IMR-90 (cell line): ENCODE measurements at regions not wholly inside any gene's neighbourhood (a gene's known extent, or its start where the extent isn't known, plus 50 kb on each side); places are given as distances from the start of the nearest gene placed in this dataset.

Source experiments
- ATAC-seq: fragments of 200-7000 bp; cut with Tn5 transposase; 2 replicates; pipeline ENCODE4 v1.9.1; 2020; ENCODE audit warnings: low read depth, mild to moderate bottlenecking, moderate library complexity
- BruUV-seq: library from RNA; stranded (reverse); fragments of 400-500 nt; replicated peaks from 2 replicates; lab custom pipeline; 2021; lab: Mats Ljungman, UMichigan
- CTCF ChIA-PET: fragments of 300-600 bp; formaldehyde crosslinking; extraction: SDS; loops from one replicate; lab custom pipeline; 2021; ENCODE audit warnings: antibody characterized with exemption; lab: Yijun Ruan, JAX
- POLR2A ChIA-PET: fragments of 300-600 bp; sonication (Branson Sonifier 250); formaldehyde crosslinking; loops from one replicate; lab custom pipeline; 2022; ENCODE audit warnings: antibody characterized with exemption; ENCODE audit not compliant: unreplicated experiment; lab: Charles Lee
- DNase-seq: peaks from one replicate; pipeline ENCODE4 v3.0.0; 2013
- H2AFZ ChIP-seq: replicated peaks from 2 replicates; pipeline ENCODE3; 2013; ENCODE audit warnings: low read length, mild to moderate bottlenecking; ENCODE audit not compliant: poor library complexity
- H2AK5ac ChIP-seq: 2 replicates; pipeline ENCODE4 v1.6.1; 2013; ENCODE audit warnings: low read depth, low read length, inconsistent platforms
- H2AK9ac ChIP-seq: replicated peaks from 2 replicates; pipeline ENCODE3; 2013; ENCODE audit warnings: mild to moderate bottlenecking, low read depth, low read length, moderate library complexity; ENCODE audit not compliant: poor library complexity
- H2BK120ac ChIP-seq: 2 replicates; pipeline ENCODE4 v1.6.1; 2013; ENCODE audit warnings: low read depth, low read length, inconsistent platforms
- H2BK15ac ChIP-seq: 3 replicates; pipeline ENCODE4 v1.6.1; 2013; ENCODE audit warnings: low read depth, low read length, inconsistent platforms
- H2BK20ac ChIP-seq: 2 replicates; pipeline ENCODE4 v1.6.1; 2013; ENCODE audit warnings: low read depth, mild to moderate bottlenecking, inconsistent platforms, low read length, moderate library complexity
- H2BK5ac ChIP-seq: 2 replicates; pipeline ENCODE4 v1.6.1; 2013; ENCODE audit warnings: mild to moderate bottlenecking, low read depth, low read length, inconsistent platforms; ENCODE audit not compliant: poor library complexity, severe bottlenecking
- H3K14ac ChIP-seq: replicated peaks from 2 replicates; pipeline ENCODE4 v1.6.1; 2013; ENCODE audit warnings: low read depth, low read length, inconsistent platforms
- H3K18ac ChIP-seq: 2 replicates; pipeline ENCODE4 v1.6.1; 2013; ENCODE audit warnings: low read depth, low read length, control low read depth
- H3K23ac ChIP-seq: 2 replicates; pipeline ENCODE4 v1.6.1; 2013; ENCODE audit warnings: low read depth, low read length, inconsistent platforms
- H3K27ac ChIP-seq: 2 replicates; pipeline ENCODE4 v1.5.1; 2013; ENCODE audit warnings: mild to moderate bottlenecking, control low read depth, low read length; ENCODE audit not compliant: insufficient read depth
- H3K27me3 ChIP-seq: 2 replicates; pipeline ENCODE4 v1.6.1; 2013; ENCODE audit warnings: low read length; ENCODE audit not compliant: control insufficient read depth, insufficient read depth
- H3K36me3 ChIP-seq: 2 replicates; pipeline ENCODE4 v1.6.1; 2013; ENCODE audit warnings: low read length, mixed read lengths; ENCODE audit not compliant: control insufficient read depth, insufficient read depth
- H3K4ac ChIP-seq: 2 replicates; pipeline ENCODE4 v1.6.1; 2013; ENCODE audit warnings: low read depth, low read length, inconsistent platforms
- H3K4me1 ChIP-seq: 2 replicates; pipeline ENCODE4 v1.6.1; 2013; ENCODE audit warnings: low read length, mixed read lengths; ENCODE audit not compliant: control insufficient read depth, insufficient read depth
- H3K4me2 ChIP-seq: 2 replicates; pipeline ENCODE4 v1.6.1; 2013; ENCODE audit warnings: low read depth, mild to moderate bottlenecking, control low read depth, low read length, moderate library complexity
- H3K4me3 ChIP-seq: 2 replicates; pipeline ENCODE4 v1.5.1; 2013; ENCODE audit warnings: low read depth, mild to moderate bottlenecking, control low read depth, low read length, moderate library complexity; ENCODE audit not compliant: insufficient read depth
- H3K56ac ChIP-seq: 2 replicates; pipeline ENCODE4 v1.6.1; 2013; ENCODE audit warnings: low read length, inconsistent platforms; ENCODE audit not compliant: insufficient read depth; ENCODE audit errors: extremely low read depth
- H3K79me1 ChIP-seq, 2 experiments: 2 replicates each; pipeline ENCODE4 v1.6.1; 2013; ENCODE audit warnings: low read length in 2 of 2, inconsistent platforms in 1 of 2, low read depth in 1 of 2
- H3K9ac ChIP-seq: 2 replicates; pipeline ENCODE4 v1.6.1; 2013; ENCODE audit warnings: low read depth, low read length, control low read depth
- H3K9me1 ChIP-seq: 2 replicates; pipeline ENCODE4 v1.6.1; 2013; ENCODE audit warnings: low read length, inconsistent platforms; ENCODE audit not compliant: insufficient read depth
- H3K9me3 ChIP-seq: 2 replicates; pipeline ENCODE4 v1.6.1; 2013; ENCODE audit warnings: low read length; ENCODE audit not compliant: control insufficient read depth, insufficient read depth
- H4K20me1 ChIP-seq: 2 replicates; pipeline ENCODE4 v1.6.1; 2013; ENCODE audit warnings: low read length, inconsistent platforms; ENCODE audit not compliant: insufficient read depth
- H4K5ac ChIP-seq: 2 replicates; pipeline ENCODE4 v1.6.1; 2013; ENCODE audit warnings: mild to moderate bottlenecking, low read depth, low read length, control low read depth
- H4K8ac ChIP-seq, 2 experiments: 2 replicates each; pipeline ENCODE4 v1.6.1; 2013; ENCODE audit warnings: low read depth in 2 of 2, low read length in 2 of 2, control low read depth in 1 of 2, inconsistent platforms in 1 of 2
- H4K91ac ChIP-seq: 2 replicates; pipeline ENCODE4 v1.6.1; 2013; ENCODE audit warnings: low read depth, low read length, inconsistent platforms; ENCODE audit not compliant: insufficient read depth
- MXI1 ChIP-seq: IDR thresholded peaks from 2 replicates; pipeline ENCODE4 v1.6.1; 2012; ENCODE audit warnings: low read depth, mild to moderate bottlenecking, low read length, moderate library complexity, borderline replicate concordance
- POLR2A ChIP-seq: IDR thresholded peaks from 2 replicates; pipeline ENCODE4 v1.6.1; 2012; ENCODE audit warnings: mild to moderate bottlenecking, low read depth, low read length
- RFX5 ChIP-seq: IDR thresholded peaks from 2 replicates; pipeline ENCODE4 v1.8.0; 2012; ENCODE audit warnings: low read depth, mild to moderate bottlenecking, low read length, moderate library complexity
- WGBS, 2 experiments: methylation state at CpG; one replicate each; pipeline versions ENCODE4 v1.1.5 to v1.1.7; 2013; ENCODE audit warnings: missing lambda C conversion rate in 2 of 2; ENCODE audit not compliant: insufficient read length in 1 of 2; ENCODE audit errors: extremely low coverage in 2 of 2; 5-methylcytosine and 5-hydroxymethylcytosine counted together
- dilution Hi-C: fragments of 300-500 bp; cut with HindIII; formaldehyde crosslinking; loops from one replicate; pipeline ENCODE4 v1.14.3; 2018; ENCODE audit warnings: low sequenced_read_pairs; ENCODE audit not compliant: unreplicated experiment
- in situ Hi-C: fragments of 300-500 bp; cut with MboI; formaldehyde crosslinking; loops from 3 replicates; pipeline ENCODE4 v1.14.3; 2019; ENCODE audit warnings: low sequenced_read_pairs, inconsistent platforms, mixed read lengths
- intact Hi-C: fragments of 100-400 bp; cut with micrococcal nuclease; formaldehyde crosslinking; loops from 2 replicates; pipeline ENCODE4 v1.10.0; 2022

- H3K36me3 ChIP-seq = no peaks in the 10 kb centered on the region
- H3K9me1 ChIP-seq = no peaks in the 10 kb centered on the region
- no peak overlapping the region for H3K4me3 ChIP-seq
- H2AK9ac ChIP-seq = no peak overlapping the region
- BruUV-seq = no TSS peak
- dilution Hi-C loops = no loop called here
- H3K4ac ChIP-seq = no peak overlapping the region
- H4K5ac ChIP-seq = no peak overlapping the region
- H2BK15ac ChIP-seq = no peak overlapping the region
- ChIA-PET POLR2A (no interaction called here), CTCF (no interaction called here)
- no peak overlapping the region for H4K91ac ChIP-seq
- H3K27me3 ChIP-seq = peaks cover 3% of the 10 kb centered on the region
- no peak overlapping the region for H3K23ac ChIP-seq
- no peak for ATAC-seq
- intact Hi-C loops = no loop called here
- TF ChIP-seq POLR2A (no peak), MXI1 (no peak), RFX5 (no peak)
- H2BK20ac ChIP-seq = no peak overlapping the region
- H4K8ac ChIP-seq = no peak overlapping the region
- no peaks in the 10 kb centered on the region for H3K79me1 ChIP-seq
- no peak overlapping the region for H3K9ac ChIP-seq
- H3K9me3 ChIP-seq = no peaks in the 10 kb centered on the region
- DNase-seq = no peak
- H4K20me1 ChIP-seq = no peaks in the 10 kb centered on the region
- H3K4me2 ChIP-seq = no peak overlapping the region
- in situ Hi-C loops = no loop called here
- H3K14ac ChIP-seq = no peak overlapping the region
- H3K18ac ChIP-seq = no peak overlapping the region
- H3K4me1 ChIP-seq = no peaks in the 10 kb centered on the region
- no peak overlapping the region for H2AK5ac ChIP-seq
- H2AFZ ChIP-seq = no peak overlapping the region
- WGBS, 2 experiments = no CpG with 5 or more reads among the region's 2 CpGs
- no peak overlapping the region for H2BK120ac ChIP-seq
- H3K27ac ChIP-seq = no peak overlapping the region
- H2BK5ac ChIP-seq = no peak overlapping the region
- H3K56ac ChIP-seq = no peak overlapping the region
These were observed 96.7 kb upstream of the ADO start for GRCh38 chr10:62707810-62708209.
